HG03175 (cell line): ENCODE measurements at regions not wholly inside any gene's neighbourhood (a gene's known extent, or its start where the extent isn't known, plus 50 kb on each side); places are given as distances from the start of the nearest gene placed in this dataset.

Experiments
- ATAC-seq: cut with Tn5 transposase; IDR thresholded peaks from one replicate; pipeline ENCODE4 v1.9.1; 2021; ENCODE audit warnings: mild to moderate bottlenecking, moderate library complexity; ENCODE audit not compliant: unreplicated experiment

DNA sequence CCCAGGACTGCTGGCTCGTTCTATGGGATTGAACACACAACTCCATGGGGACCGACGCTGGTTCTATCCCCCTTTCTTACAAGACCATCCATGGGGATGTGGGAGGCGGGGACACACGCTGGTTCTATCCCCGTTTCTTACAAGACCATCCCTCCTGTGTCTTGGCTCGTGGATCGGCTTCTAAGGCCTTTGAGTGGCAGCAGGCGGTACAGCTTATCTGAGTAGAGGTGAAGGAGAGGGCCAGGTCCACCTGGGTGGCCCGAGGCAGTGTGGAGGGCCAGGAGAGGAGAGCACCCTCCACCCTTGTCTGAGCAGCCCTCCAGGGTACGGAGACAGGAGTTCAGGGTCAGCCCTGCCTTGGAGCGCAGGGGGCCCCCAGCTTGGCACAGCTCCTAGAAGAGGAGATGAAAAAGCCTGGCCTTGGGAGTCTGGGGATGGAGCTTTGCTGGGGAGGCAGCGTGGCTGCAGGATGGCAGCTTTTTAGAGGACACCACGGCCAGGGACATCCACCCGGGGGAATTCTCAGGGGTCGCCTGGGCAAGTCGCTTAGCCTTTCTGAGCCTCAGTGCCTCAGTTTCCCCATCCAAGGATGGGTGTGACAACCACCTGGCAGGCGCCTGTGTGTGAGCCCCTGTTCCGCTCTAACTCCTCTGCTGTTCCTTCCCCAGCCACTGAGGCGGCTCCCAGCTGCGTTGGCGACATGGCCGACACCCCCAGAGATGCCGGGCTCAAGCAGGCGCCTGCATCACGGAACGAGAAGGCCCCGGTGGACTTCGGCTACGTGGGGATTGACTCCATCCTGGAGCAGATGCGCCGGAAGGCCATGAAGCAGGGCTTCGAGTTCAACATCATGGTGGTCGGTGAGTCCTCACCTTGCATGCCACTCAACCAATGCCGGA, 341.0 kb downstream of the SEC14L1 start:
- no peak for ATAC-seq

DNA sequence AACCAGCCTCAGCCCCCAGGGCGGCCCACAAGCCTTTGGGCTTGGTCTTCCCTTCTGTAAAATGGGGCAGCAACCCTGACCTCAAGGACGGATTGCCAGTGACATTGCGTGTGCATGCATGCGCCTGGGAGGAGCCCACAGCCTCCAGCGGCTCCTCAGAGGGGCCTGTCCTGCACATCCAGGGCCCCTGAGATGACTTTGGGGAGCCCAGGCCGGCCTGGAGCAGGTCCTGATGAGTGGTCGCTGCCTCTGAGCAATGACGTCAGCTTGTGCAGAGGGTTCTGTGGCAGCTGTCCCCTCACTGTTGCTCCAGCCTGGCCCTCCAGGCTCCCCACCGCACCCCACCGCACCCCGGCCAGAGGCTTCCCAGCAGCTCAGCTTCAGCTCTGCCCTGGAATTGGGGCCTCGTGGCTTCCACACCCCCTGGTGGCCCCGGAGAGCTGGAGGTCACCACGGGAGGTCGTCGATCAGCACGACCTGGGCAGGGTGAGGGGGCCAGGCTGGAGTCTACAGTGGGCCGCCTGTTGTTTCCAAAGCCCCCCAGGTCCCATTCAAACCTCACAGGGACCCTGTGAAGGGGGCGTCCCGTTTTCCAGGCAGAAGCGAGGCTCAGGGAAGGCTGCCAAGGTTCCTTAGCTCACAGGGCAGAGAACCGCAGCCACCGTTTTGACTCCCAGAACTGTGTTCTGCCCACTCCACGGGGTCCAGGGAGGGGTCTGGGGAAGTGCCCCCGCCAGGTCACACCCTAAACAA, 341.8 kb downstream of the SEC14L1 start:
- ATAC-seq = no peak

DNA sequence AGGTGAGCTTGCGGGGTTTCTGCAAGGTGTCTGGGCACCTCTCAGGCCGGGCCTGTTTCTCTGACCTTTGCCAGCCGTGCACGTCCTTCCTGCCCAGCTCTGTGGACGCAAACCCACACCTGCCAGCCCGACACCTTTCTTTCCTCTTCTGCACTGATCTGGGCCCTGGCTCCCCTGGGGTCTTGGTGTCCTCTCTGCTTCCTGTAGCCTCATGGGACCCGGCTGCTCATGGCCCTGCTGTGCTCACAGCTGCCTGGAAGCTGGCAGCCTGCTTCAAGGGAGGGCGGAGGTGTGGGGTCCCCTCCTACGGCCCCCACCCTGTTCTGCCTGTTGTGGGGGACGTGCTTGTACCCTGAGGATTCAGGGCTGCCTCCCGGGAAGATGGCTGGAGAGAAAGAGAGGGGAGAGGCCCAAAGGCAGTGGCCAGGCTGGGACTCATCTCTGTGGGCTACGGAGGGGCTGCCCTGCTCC, 342.4 kb downstream of the SEC14L1 start:
- ATAC-seq = no peak

DNA sequence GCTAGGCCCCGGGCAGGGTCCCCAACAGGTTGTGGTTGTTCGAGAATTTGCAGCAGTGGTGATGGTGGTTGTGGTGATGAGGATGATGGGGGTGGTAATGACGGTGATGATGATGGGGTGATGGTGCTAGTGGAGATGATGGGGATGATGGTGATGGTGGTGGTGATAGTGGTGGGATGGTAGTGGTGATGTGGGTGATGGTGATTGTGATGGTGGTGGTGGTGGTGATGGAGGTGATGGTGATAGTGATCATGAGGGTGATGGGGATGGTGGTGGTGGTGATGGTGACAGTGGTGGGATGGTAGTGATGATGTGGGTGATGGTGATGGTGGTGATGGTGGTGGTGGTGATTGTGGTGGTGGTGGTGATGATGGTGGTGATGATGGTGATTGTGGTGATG, 343.3 kb downstream of the SEC14L1 start:
- no peak for ATAC-seq

DNA sequence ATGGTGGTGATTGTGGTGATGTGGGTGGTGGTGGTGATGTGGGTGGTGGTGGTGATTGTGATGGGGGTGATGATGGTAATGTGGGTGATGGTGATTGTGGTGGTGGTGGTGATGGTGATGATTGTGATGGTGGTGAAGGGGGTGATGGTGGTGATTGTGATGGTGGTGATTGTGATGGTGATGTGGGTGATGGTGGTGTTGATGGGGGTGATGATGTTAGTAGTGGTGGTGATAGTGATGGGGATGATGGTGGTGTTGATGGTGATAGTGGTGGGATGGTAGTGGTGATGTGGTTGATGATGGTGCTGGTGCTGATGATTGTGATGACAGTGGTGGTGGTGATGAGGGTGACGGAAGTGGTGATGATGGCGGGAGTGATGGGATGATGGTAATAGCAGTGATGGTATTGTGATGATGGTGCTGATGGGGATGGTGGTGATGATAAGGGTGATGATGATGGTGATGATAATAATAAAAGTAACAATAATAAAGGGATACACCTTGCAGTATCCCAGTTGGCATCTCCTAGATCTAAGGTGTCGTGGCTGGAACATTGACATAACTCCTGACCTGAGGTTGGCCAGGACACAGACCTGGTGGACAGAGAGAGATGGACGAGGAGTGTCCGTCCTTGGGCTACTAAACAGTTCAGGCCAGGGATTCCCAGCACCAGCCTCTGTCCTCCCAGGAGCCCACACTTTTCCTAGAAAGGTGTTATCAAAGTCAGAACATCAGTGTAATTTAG, 344.5 kb downstream of the SEC14L1 start:
- ATAC-seq = no peak

DNA sequence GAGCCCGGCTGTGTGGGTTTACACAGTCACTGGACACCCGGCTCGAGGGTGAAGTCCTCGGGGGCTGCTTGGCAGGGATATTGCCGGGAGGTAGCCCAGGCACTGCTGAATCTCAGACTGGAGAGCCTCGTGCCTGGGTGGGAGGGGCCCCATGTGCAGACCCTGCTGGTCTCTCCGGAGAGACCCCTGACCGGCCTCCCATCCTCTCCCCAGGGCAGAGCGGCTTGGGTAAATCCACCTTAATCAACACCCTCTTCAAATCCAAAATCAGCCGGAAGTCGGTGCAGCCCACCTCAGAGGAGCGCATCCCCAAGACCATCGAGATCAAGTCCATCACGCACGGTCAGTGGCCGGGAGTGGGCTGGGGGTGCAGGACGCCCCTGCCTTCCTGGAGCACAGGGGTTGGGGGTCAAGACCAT, 346.5 kb downstream of the SEC14L1 start:
- ATAC-seq = no peak

DNA sequence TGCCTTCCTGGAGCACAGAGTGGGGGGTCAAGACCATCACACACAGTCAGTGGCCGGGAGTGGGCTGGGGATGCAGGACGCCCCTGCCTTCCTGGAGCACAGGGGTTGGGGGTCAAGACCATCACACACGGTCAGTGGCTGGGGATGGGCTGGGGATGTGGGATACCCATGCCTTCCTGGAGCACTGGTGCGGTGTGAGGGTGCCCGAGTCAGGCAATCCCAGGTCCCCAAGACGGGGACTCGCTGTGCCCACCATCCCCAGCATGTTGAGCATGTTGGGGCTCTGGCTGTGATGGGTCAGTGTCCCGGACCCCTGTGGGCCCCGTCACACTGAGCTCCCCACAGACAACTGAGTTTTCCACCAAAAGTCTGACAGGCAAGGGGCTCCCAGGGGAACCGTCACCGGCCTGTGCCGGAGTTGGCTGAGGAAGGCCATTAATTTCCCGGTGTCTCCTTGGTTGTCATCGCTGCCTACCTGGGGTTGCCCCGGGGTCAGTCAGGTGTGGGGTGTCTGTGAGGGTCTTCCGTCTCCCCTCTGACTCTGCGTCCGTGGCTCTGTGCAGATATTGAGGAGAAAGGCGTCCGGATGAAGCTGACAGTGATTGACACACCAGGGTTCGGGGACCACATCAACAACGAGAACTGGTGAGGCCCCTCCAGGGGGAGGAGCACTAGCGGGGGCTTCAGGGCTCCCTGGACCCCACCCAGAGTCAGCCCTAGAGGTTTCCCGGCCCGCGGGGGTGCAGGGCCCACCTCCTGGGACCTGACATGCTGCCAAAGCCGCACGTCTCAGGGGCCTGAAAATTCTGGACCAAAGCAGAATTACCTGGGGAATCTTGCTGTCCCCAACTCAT, 347.1 kb downstream of the SEC14L1 start:
- ATAC-seq = no peak

DNA sequence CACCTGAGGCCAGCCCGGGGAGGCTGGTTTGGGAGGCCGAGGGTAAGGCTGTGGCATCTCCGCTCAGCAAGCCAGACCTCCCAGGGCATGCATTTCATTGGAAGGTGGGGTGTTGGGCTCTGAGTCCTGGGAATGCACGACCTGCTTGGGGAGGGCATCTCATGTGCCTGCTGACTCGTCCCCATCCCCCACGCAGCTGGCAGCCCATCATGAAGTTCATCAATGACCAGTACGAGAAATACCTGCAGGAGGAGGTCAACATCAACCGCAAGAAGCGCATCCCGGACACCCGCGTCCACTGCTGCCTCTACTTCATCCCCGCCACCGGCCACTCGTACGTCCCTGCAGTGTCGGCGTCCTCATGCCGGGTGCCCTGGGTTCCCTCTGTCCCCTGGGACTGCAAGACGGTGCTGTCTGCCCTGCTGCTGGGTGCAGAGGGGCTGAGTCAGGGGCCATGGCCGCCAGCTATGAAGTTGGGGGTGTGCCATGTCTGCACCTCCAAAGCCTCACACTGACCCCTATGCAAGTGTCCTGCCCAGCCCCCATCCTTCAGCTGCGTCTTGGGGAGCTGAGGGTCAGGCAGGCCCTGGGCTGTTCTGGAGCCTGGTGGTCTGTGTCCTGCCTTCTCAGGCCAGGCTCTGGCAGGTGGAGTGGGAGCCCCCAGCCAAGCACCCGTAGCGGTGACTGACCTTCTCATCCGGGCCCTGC, 347.9 kb downstream of the SEC14L1 start:
- no peak for ATAC-seq

DNA sequence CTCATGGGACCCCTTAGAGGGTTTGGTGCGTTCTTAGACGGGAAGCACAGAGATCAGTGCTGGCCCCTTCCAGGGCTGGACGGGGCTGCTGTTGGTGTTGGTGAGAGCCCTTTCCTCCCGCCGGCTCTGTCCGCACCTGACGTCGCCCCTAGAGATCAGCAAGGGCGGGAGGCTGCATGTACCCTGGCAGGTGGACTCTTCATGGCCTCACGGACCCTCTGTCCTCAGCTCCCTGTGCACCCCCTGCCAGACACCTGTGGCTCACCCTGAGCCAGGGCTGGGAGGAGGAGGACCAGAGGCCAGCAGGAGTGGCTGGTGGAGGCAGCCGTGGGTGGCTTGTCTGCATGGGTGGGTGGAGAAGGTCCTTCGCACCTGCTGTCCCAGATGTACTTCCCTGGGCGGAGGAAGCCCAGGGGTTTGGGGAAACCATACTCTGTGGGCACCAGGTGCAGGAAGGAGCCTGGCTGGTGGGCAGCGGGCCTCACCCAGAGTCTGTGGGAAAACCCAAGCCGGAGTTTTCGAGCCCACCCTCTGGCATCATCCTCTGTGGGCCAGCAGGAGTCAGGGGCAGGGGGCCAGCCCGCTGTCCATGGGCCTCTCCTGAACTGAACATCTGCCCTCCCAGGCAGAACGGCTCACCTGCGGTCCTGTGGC, 348.6 kb downstream of the SEC14L1 start:
- no peak for ATAC-seq

DNA sequence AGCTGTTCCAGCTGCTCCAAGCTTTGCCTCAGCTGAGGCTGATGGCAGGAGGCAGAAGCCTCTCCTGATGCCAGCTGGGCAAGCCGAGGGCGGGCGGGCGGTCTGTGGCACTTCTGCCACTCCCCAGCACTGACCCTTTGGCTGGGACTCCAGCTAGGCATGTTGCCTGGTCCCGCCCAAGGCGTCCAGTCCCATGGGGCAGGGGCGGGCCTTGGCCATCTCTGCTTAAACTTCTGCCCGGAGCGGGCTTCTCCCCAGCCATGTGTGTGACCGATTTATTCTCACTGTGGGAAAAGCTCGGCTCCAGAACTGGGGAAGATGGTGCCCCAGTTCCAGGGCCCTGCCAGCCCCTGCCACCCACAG, 349.1 kb downstream of the SEC14L1 start:
- no peak for ATAC-seq

DNA sequence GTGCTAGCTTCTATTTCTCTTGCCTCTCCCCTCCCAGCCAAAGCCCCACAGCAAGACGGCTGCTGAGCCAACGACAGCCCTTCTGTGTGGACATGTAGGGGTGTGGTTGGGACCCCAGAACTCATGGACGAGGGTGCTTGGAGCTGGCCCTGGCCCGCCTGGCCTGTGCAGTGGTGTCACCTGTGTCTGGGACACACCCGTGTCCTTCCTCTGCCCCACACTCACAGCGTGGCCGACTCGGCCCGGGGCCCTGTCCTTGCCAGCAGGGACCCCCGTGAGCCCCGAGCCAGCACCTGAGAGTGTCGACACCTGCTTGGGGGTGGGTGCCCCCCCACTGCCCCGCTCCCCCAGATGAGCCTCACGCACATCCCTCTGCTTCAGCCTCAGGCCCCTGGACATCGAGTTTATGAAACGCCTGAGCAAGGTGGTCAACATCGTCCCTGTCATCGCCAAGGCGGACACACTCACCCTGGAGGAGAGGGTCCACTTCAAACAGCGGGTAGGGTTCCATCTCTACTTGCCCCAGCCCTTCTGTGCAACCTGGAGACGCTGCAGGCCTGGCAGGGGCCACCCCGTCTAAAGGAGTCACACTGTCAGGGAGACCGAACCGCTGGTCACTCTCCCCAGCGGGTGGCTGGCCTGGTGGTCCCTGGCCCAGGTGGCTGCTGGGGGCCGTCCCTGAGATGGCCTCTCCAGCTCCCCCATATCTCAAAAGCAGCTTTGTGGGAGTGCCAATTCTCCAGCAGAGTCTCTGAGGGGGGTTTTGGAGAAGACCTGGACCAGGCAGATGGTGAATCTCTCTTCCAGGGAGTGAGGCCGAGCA, 349.8 kb downstream of the SEC14L1 start:
- no peak for ATAC-seq

DNA sequence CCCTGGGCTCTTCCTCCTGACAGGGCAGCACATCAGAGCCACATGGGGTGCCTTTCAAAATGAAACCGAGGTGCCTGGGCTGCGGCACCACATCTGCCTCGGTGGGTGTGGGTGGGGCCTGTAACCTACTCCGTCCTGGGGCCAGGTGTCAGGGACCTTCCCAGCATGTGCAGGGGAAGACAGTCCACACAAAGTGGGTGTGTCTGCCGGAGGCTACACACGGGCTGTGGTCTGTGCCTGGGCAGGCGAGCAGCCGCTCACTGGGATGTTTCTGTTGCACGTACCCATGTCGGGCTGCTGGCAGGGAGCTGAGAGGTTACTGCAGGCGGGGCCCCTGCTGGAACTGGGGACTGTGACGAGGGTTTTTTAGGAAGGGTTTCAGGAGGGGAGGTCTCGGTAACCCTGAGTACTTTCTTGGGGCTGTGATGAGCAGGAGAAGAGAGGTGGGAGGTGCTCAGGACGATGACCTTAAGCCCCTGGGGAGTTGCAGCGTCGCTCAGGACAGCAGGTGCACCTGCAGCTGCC, 351.2 kb downstream of the SEC14L1 start:
- ATAC-seq = no peak

DNA sequence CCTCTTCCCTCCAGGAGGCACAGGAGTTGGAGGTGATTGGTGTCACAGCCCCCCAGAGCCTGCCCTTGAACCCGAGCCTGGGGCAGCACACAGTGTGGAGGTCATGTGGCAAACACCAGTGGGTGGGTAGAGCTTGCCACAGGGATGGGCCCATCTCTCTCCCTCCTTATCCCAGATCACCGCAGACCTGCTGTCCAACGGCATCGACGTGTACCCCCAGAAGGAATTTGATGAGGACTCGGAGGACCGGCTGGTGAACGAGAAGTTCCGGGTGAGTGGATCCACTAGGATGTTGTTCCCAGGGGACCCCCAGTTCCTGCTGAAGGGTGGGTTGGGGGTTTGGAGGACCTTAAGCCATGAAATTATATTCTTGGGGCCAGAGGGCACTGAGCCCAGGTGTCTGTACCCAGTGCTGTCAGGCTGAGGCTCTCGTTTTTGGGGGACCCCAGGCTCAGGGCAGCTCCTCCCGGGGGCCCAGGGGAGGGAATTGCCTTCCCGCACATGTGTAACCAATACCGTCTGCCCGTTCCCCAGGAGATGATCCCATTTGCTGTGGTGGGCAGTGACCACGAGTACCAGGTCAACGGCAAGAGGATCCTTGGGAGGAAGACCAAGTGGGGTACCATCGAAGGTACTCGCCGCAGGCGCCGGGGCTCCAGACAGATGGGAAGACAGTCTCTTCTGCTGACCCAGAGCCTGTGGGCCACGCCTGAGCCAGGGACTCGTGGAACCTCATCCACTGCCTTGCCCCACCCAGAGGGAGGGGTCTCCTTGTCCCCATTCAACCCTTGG, 351.9 kb downstream of the SEC14L1 start:
- ATAC-seq = no peak

DNA sequence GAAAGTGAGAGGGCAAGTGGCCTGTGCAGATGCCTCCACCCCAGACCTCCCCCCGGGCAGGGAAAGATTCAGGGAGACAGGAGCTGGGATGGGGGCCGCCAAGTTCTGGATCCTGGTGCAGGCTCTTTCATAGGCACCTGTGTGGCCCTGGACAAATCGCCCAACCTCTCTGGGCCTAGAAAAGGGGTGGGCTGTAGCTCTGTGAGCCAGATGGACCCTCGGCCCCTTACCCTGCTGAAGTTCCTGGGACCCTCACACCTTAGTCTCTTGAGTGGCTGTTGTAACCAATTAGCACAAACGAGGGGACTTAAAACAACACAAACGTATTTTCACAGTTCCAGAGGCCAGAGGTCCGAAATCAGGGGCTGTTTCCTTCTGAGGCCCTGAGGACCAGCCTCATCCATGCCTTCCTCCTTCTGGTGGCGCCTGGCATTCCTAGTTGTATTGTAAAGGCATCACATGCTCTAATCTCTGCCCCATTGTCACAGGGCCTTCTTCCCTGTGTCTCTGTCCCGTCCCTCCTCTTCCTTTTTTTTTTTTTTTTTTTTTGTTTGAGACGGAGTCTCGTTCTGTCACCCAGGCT, 352.6 kb downstream of the SEC14L1 start:
- ATAC-seq = no peak

DNA sequence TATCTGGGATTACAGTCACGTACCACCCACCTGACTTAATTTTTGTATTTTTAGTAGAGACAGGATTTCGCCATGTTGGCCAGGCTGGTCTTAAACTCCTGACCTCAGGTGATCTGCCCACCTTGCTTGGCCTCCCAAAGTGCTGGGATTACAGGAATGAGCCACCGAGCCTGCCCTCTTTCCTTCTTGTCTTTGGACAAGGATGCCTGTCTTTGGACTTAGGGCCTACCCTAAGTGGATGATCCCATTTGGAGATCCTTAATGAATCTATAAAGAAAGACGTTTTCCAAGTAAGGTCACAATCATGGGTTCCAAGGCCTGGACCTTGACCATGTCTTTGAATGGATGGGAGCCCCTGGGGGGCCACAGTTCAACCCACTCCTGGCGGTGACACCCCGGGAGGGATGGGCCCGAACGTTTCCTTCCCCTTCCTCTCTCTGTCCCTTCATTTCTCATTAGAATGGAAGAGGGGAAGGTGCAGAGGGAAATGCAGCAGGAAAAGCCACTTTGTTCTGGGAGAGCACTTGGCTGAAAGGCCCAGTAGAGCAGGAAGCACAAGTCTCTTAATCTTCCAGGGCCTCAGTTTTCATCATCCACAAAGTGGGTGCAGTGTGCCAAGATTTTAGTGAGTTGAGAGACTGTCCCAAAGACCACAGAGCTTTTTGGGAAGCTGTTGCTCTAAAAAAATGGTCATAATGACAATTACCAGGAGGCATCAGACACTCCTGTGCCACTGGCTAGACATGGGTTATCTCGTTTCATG, 353.3 kb downstream of the SEC14L1 start:
- no peak for ATAC-seq

DNA sequence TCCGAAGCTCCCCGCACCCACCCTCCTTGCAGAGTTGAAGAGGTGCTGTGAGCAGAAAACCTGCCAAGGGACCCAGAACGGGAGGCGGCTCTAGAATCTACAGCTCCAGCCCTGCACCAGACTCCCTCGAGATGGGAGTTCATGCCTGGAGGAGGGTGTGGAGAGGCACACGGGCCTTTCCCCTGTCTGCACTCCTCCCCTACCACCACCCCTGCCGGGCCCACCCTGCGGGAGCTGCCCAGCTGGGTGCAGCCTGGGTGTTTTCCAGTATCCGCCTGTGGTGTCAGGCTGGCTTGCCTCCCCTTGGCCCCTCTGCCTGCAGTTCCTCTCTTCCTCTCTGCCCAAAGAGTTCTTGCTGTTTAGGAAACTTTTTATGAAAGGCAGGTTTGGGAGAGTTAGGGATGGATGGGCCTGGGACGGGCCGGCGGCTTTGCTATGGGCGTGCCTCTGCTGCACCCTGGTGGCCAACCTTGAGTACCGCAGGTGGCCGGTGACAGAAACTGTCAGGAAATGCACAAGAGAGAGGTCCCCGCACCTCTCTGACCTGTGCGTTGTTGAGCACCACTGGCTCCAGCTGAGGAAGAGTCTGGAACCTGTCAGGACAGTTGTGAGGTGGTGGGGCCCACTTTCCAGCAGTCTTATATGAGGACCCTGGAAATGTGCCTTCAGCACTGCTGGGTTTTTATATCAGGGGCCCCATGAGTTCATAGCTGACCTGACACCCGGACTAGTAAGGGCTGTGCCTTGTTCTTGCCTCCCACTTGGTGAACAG, 354.1 kb downstream of the SEC14L1 start:
- peak; percentile 62 for ATAC-seq
